ENCODE measurements at regions not wholly inside any gene's neighbourhood (a gene's known extent, or its start where the extent isn't known, plus 50 kb on each side); places are given as distances from the start of the nearest gene placed in this dataset.

DNA sequence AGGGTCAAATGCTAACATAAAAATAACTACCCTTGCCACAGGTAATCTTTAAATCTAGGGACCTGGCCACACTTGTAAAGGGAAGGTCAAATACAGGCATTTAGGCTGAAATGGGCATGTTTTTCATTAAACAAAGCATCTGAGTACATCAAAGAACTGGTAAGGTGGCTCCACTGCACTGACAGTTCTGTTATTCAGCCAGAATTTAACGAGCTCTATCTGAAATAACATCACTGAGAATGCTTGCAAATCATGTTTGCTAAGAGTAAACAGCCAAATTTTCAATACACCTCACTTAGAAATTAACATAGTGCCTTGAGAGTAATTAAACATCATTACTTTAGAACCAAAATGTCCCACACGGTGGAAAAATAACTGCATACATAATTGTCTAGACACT is 118.9 kb downstream of the MTHFS start:
- no peak overlapping the region for H3K27ac Mint-ChIP-seq
- H3K9me3 Mint-ChIP-seq = peaks cover 9 to 14% of the 10 kb centered on the region in 2 experiments; a peak in 4 of 5 replicates
- H3K27ac ChIP-seq (ENCODE audit: insufficient read length, low read depth, low read length) = no peak overlapping the region
- no peaks in the 10 kb centered on the region for H4K20me1 ChIP-seq (ENCODE audit: control insufficient read depth, insufficient read depth, insufficient read length)
- H2AFZ ChIP-seq (ENCODE audit: low read length) = no peak overlapping the region
- no peaks in the 10 kb centered on the region for H3K4me1 Mint-ChIP-seq
- H3K14ac ChIP-seq (ENCODE audit: insufficient read depth, low read length) = no peak overlapping the region
- no peaks in the 10 kb centered on the region for H3K79me1 ChIP-seq (ENCODE audit: insufficient read depth, low read depth, low read length, poor library complexity, severe bottlenecking)
- H3K36me3 Mint-ChIP-seq (ENCODE audit: insufficient read depth in 1 of 3, low read depth in 3 of 3) = peaks cover 0 to 9% (median 1%) of the 10 kb centered on the region in 3 experiments; a peak in 2 of 7 replicates
- H3K4me1 ChIP-seq (ENCODE audit: insufficient read depth, low read length) = no peaks in the 10 kb centered on the region
- H3K23me2 ChIP-seq (ENCODE audit: insufficient read length, low read depth, low read length, poor library complexity, severe bottlenecking) = no peaks in the 10 kb centered on the region
- no peak overlapping the region for H2AK5ac ChIP-seq (ENCODE audit: insufficient read length, low read length)
- no peak overlapping the region for H4K8ac ChIP-seq (replicated peaks; ENCODE audit: insufficient read length, low read depth, low read length)
- H3K56ac ChIP-seq (ENCODE audit: insufficient read length, low read depth, low read length) = no peak overlapping the region
- H3K4me2 ChIP-seq (ENCODE audit: insufficient read depth, insufficient read length, low read length) = no peak overlapping the region
- H2BK15ac ChIP-seq (ENCODE audit: low read depth, low read length) = no peak overlapping the region
- TF ChIP-seq, protein P1, sequence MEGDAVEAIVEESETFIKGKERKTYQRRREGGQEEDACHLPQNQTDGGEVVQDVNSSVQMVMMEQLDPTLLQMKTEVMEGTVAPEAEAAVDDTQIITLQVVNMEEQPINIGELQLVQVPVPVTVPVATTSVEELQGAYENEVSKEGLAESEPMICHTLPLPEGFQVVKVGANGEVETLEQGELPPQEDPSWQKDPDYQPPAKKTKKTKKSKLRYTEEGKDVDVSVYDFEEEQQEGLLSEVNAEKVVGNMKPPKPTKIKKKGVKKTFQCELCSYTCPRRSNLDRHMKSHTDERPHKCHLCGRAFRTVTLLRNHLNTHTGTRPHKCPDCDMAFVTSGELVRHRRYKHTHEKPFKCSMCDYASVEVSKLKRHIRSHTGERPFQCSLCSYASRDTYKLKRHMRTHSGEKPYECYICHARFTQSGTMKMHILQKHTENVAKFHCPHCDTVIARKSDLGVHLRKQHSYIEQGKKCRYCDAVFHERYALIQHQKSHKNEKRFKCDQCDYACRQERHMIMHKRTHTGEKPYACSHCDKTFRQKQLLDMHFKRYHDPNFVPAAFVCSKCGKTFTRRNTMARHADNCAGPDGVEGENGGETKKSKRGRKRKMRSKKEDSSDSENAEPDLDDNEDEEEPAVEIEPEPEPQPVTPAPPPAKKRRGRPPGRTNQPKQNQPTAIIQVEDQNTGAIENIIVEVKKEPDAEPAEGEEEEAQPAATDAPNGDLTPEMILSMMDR (conservative IDR thresholded peaks at IDR 0.05) = no peak
- no peak overlapping the region for H3T11ph ChIP-seq (ENCODE audit: low read length)
- DNase-seq = no peak
- H3K79me2 ChIP-seq (ENCODE audit: insufficient read depth, low read length) = no peaks in the 10 kb centered on the region
- H2BK5ac ChIP-seq (ENCODE audit: insufficient read length, low read length) = no peak overlapping the region
- no peak overlapping the region for H3K4me3 Mint-ChIP-seq
- no peaks in the 10 kb centered on the region for H3K27me3 ChIP-seq (ENCODE audit: insufficient read depth, low read length)
- H3K4ac ChIP-seq (ENCODE audit: low read depth, low read length) = no peak overlapping the region
- no peaks in the 10 kb centered on the region; the same call in 1 of the 2 replicates for H3K27me3 Mint-ChIP-seq (ENCODE audit: low read depth)
- H2BK120ac ChIP-seq (ENCODE audit: low read depth, low read length, poor library complexity, severe bottlenecking) = no peak overlapping the region
- no peak overlapping the region for H2BK12ac ChIP-seq (ENCODE audit: insufficient read length, low read depth, low read length)
- H3K9ac ChIP-seq (ENCODE audit: extremely low read depth, insufficient read length, low read length) = no peak overlapping the region
- H3K18ac ChIP-seq (ENCODE audit: insufficient read length, low read depth, low read length) = no peak overlapping the region
- H3K9me3 ChIP-seq (ENCODE audit: control insufficient read depth, low read depth, low read length) = no peaks in the 10 kb centered on the region
- H4K91ac ChIP-seq (ENCODE audit: insufficient read length, low read depth, low read length) = no peak overlapping the region
- WGBS (ENCODE audit: extremely low coverage, insufficient read length, low lambda C conversion rate) = no CpG with 5 or more reads among the region's 2 CpGs
- no peak overlapping the region for H3K23ac ChIP-seq (ENCODE audit: insufficient read length, low read depth, low read length)
- H2BK20ac ChIP-seq (ENCODE audit: low read depth, low read length, poor library complexity, severe bottlenecking) = no peak overlapping the region
- no peak overlapping the region for H4K5ac ChIP-seq (ENCODE audit: insufficient read length, low read depth, low read length)
